ENCODE measurements at regions not wholly inside any gene's neighbourhood (a gene's known extent, or its start where the extent isn't known, plus 50 kb on each side); places are given as distances from the start of the nearest gene placed in this dataset.

- TF ChIP-seq, protein P1, sequence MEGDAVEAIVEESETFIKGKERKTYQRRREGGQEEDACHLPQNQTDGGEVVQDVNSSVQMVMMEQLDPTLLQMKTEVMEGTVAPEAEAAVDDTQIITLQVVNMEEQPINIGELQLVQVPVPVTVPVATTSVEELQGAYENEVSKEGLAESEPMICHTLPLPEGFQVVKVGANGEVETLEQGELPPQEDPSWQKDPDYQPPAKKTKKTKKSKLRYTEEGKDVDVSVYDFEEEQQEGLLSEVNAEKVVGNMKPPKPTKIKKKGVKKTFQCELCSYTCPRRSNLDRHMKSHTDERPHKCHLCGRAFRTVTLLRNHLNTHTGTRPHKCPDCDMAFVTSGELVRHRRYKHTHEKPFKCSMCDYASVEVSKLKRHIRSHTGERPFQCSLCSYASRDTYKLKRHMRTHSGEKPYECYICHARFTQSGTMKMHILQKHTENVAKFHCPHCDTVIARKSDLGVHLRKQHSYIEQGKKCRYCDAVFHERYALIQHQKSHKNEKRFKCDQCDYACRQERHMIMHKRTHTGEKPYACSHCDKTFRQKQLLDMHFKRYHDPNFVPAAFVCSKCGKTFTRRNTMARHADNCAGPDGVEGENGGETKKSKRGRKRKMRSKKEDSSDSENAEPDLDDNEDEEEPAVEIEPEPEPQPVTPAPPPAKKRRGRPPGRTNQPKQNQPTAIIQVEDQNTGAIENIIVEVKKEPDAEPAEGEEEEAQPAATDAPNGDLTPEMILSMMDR (IDR thresholded peaks at IDR 0.05; ENCODE audit: control extremely low read depth, extremely low read depth), result no peak
- no peak for DNase-seq
- no peak for ATAC-seq (ENCODE audit: insufficient read depth, low FRiP score)
Measured at GRCh38 chr1:80401757-80402156, 1395.2 kb upstream of the ADGRL4 start.

DNA sequence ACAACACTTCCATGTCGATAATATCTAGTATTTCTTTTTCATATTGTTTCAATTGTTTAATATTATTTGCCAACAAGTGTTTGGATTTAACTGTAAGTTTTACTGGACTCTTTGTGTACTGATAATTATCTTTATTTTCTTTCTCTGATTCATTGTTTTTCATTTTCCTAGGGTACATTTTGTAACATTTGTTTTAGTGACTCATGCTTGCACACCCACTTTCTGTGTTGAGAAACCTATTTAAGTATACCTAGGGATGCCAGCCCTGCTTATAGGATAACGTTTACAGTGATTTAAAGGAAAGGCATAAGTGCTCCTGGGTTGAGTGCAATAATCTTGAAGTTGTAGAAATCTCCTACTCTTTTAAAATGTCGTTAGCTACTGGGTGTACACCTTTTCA is 1386.0 kb upstream of the ADGRL4 start:
- no peak for ATAC-seq (ENCODE audit: insufficient read depth, low FRiP score)
- Histone ChIP-seq H3K4me3 (no peak overlapping the region), H3K36me3 (ENCODE audit: control insufficient read depth in 4 of 4, insufficient read depth in 4 of 4, low read length in 4 of 4) (no peaks in the 10 kb centered on the region), H3K9ac (ENCODE audit: insufficient read depth in 1 of 2, low read length in 2 of 2) (no peak overlapping the region), H3K27ac (ENCODE audit: low read depth in 1 of 2, low read length in 1 of 2) (no peak overlapping the region), H3K9me3 (ENCODE audit: control insufficient read depth in 4 of 4, insufficient read depth in 3 of 4, low read length in 3 of 4) (no peaks in the 10 kb centered on the region), H3K27me3 (ENCODE audit: control insufficient read depth in 3 of 3, insufficient read depth in 3 of 3, low read length in 2 of 3) (no peaks in the 10 kb centered on the region), H3K4me1 (ENCODE audit: control insufficient read depth in 5 of 5, insufficient read depth in 5 of 5, low read length in 5 of 5) (no peaks in the 10 kb centered on the region)
- DNase-seq, result no peak
- TF ChIP-seq, protein P1 (IDR thresholded peaks at IDR 0.05; ENCODE audit: control extremely low read depth, extremely low read depth), result no peak
- 55 to 65% methylated on average over 3 of the region's 3 CpGs for WGBS, 2 donors

More at GRCh38 chr1:80401757-80402156, 1395.2 kb upstream of the ADGRL4 start:
- no peaks in the 10 kb centered on the region for H3K36me3 ChIP-seq (ENCODE audit: control insufficient read depth in 4 of 4, insufficient read depth in 4 of 4, low read length in 4 of 4)
- no peaks in the 10 kb centered on the region for H3K27me3 ChIP-seq (ENCODE audit: control insufficient read depth in 3 of 3, insufficient read depth in 3 of 3, low read length in 2 of 3)
- H3K9me3 ChIP-seq (ENCODE audit: control insufficient read depth in 4 of 4, insufficient read depth in 3 of 4, low read length in 3 of 4), result no peaks in the 10 kb centered on the region
- no peak overlapping the region for H3K9ac ChIP-seq (ENCODE audit: insufficient read depth in 1 of 2, low read length in 2 of 2)
- no peak overlapping the region for H3K27ac ChIP-seq (ENCODE audit: low read depth in 1 of 2, low read length in 1 of 2)
- WGBS, 2 donors, result 60 to 82% methylated on average over 1 of the region's 1 CpG
- peaks cover 0 to 16% (median 0%) of the 10 kb centered on the region in 5 donors for H3K4me1 ChIP-seq (ENCODE audit: control insufficient read depth in 5 of 5, insufficient read depth in 5 of 5, low read length in 5 of 5)
- H3K4me3 ChIP-seq, result no peak overlapping the region

DNA sequence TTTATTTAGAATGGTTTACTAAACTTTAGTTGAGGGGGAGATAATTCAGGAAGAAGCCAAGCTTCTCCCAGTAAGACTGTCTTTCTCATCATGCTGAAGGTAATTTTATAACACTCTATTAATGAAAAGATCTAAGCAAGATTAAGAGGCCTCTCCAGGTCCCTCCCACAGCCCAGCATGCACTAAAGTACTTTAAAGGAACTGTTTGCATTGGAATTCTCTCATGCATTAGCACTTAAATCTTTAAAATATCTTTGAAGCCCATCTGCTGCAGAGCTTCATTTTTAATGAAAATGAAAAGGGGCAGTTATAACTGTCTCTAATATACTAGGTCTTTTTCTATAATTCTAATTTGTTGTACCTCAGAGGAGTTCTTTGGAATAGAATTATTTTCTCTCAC is 1379.1 kb upstream of the ADGRL4 start:
- H3K9me3 ChIP-seq (ENCODE audit: control insufficient read depth in 4 of 4, insufficient read depth in 3 of 4, low read length in 3 of 4), result no peaks in the 10 kb centered on the region
- no peaks in the 10 kb centered on the region for H3K27me3 ChIP-seq (ENCODE audit: control insufficient read depth in 3 of 3, insufficient read depth in 3 of 3, low read length in 2 of 3)
- TF ChIP-seq, protein P1 (IDR thresholded peaks at IDR 0.05; ENCODE audit: control extremely low read depth, extremely low read depth), result no peak
- no peaks in the 10 kb centered on the region for H3K36me3 ChIP-seq (ENCODE audit: control insufficient read depth in 4 of 4, insufficient read depth in 4 of 4, low read length in 4 of 4)
- DNase-seq (no peak), ATAC-seq (ENCODE audit: insufficient read depth, low FRiP score) (no peak)
- no peak overlapping the region for H3K4me3 ChIP-seq
- no peaks in the 10 kb centered on the region for H3K4me1 ChIP-seq (ENCODE audit: control insufficient read depth in 5 of 5, insufficient read depth in 5 of 5, low read length in 5 of 5)
- H3K27ac ChIP-seq (ENCODE audit: low read depth in 1 of 2, low read length in 1 of 2), result no peak overlapping the region
- no peak overlapping the region for H3K9ac ChIP-seq (ENCODE audit: insufficient read depth in 1 of 2, low read length in 2 of 2)

DNA sequence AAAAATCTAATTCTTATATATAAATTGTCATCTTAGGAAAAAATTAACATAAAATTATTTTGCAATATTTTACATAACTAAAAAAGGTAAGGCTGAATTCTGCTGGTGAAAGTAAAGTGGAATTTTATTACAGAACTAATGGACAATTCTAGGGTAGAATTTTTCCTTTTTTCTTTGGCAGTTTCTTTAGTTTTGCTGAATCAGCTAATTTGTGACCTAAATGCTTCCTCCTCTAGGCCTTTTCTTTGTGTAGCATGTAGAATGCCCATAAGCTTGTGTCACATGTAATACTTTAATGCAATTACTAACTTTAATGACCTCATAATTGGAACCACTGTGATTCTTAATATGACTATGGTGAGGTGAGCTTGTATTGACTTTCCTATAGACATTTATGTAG is 1378.4 kb upstream of the ADGRL4 start:
- H3K4me3 ChIP-seq, result no peak overlapping the region
- H3K27ac ChIP-seq (ENCODE audit: low read depth in 1 of 2, low read length in 1 of 2), result no peak overlapping the region
- ATAC-seq (ENCODE audit: insufficient read depth, low FRiP score) (no peak), DNase-seq (no peak)
- no peaks in the 10 kb centered on the region for H3K9me3 ChIP-seq (ENCODE audit: control insufficient read depth in 4 of 4, insufficient read depth in 3 of 4, low read length in 3 of 4)
- no peaks in the 10 kb centered on the region for H3K27me3 ChIP-seq (ENCODE audit: control insufficient read depth in 3 of 3, insufficient read depth in 3 of 3, low read length in 2 of 3)
- H3K4me1 ChIP-seq (ENCODE audit: control insufficient read depth in 5 of 5, insufficient read depth in 5 of 5, low read length in 5 of 5), result no peaks in the 10 kb centered on the region
- TF ChIP-seq, protein P1 (IDR thresholded peaks at IDR 0.05; ENCODE audit: control extremely low read depth, extremely low read depth), result no peak
- no peak overlapping the region for H3K9ac ChIP-seq (ENCODE audit: insufficient read depth in 1 of 2, low read length in 2 of 2)
- H3K36me3 ChIP-seq (ENCODE audit: control insufficient read depth in 4 of 4, insufficient read depth in 4 of 4, low read length in 4 of 4), result no peaks in the 10 kb centered on the region

All from lung (tissue), 11 donors.